ENCODE measurements at regions not wholly inside any gene's neighbourhood (a gene's known extent, or its start where the extent isn't known, plus 50 kb on each side); places are given as distances from the start of the nearest gene placed in this dataset.

- Histone ChIP-seq H3K79me2 (ENCODE audit: insufficient read depth, low read length) (no peaks in the 10 kb centered on the region), H3K4ac (ENCODE audit: low read depth, low read length) (no peak overlapping the region), H2AFZ (ENCODE audit: low read length) (no peak overlapping the region), H4K8ac (replicated peaks; ENCODE audit: insufficient read length, low read depth, low read length) (no peak overlapping the region), H3K27me3 (ENCODE audit: insufficient read depth, low read length) (no peaks in the 10 kb centered on the region), H3K23ac (ENCODE audit: insufficient read length, low read depth, low read length) (no peak overlapping the region), H3K9ac (ENCODE audit: extremely low read depth, insufficient read length, low read length) (no peak overlapping the region), H3K56ac (ENCODE audit: insufficient read length, low read depth, low read length) (no peak overlapping the region), H2AK5ac (ENCODE audit: insufficient read length, low read length) (no peak overlapping the region), H2BK15ac (ENCODE audit: low read depth, low read length) (no peak overlapping the region), H3K4me1 (ENCODE audit: insufficient read depth, low read length) (no peaks in the 10 kb centered on the region), H3K4me2 (ENCODE audit: insufficient read depth, insufficient read length, low read length) (no peak overlapping the region), H2BK20ac (ENCODE audit: low read depth, low read length, poor library complexity, severe bottlenecking) (no peak overlapping the region), H4K91ac (ENCODE audit: insufficient read length, low read depth, low read length) (no peak overlapping the region), H2BK5ac (ENCODE audit: insufficient read length, low read length) (no peak overlapping the region), H3K18ac (ENCODE audit: insufficient read length, low read depth, low read length) (no peak overlapping the region), H4K20me1 (ENCODE audit: control insufficient read depth, insufficient read depth, insufficient read length) (no peaks in the 10 kb centered on the region), H3K23me2 (ENCODE audit: insufficient read length, low read depth, low read length, poor library complexity, severe bottlenecking) (no peaks in the 10 kb centered on the region), H3K79me1 (ENCODE audit: insufficient read depth, low read depth, low read length, poor library complexity, severe bottlenecking) (no peaks in the 10 kb centered on the region), H3T11ph (ENCODE audit: low read length) (no peak overlapping the region), H2BK12ac (ENCODE audit: insufficient read length, low read depth, low read length) (no peak overlapping the region), H4K5ac (ENCODE audit: insufficient read length, low read depth, low read length) (no peak overlapping the region), H3K14ac (ENCODE audit: insufficient read depth, low read length) (no peak overlapping the region), H3K27ac (ENCODE audit: insufficient read length, low read depth, low read length) (no peak overlapping the region), H3K9me3 (ENCODE audit: control insufficient read depth, low read depth, low read length) (no peaks in the 10 kb centered on the region), H2BK120ac (ENCODE audit: low read depth, low read length, poor library complexity, severe bottlenecking) (no peak overlapping the region)
- peaks cover 14 to 17% (median 15%) of the 10 kb centered on the region in 3 experiments; a peak in 6 of 7 replicates for H3K36me3 Mint-ChIP-seq (ENCODE audit: insufficient read depth in 1 of 3, low read depth in 3 of 3)
- TF ChIP-seq, protein P1, sequence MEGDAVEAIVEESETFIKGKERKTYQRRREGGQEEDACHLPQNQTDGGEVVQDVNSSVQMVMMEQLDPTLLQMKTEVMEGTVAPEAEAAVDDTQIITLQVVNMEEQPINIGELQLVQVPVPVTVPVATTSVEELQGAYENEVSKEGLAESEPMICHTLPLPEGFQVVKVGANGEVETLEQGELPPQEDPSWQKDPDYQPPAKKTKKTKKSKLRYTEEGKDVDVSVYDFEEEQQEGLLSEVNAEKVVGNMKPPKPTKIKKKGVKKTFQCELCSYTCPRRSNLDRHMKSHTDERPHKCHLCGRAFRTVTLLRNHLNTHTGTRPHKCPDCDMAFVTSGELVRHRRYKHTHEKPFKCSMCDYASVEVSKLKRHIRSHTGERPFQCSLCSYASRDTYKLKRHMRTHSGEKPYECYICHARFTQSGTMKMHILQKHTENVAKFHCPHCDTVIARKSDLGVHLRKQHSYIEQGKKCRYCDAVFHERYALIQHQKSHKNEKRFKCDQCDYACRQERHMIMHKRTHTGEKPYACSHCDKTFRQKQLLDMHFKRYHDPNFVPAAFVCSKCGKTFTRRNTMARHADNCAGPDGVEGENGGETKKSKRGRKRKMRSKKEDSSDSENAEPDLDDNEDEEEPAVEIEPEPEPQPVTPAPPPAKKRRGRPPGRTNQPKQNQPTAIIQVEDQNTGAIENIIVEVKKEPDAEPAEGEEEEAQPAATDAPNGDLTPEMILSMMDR (conservative IDR thresholded peaks at IDR 0.05), result no peak
- no peaks in the 10 kb centered on the region for H3K27me3 Mint-ChIP-seq (ENCODE audit: low read depth)
- DNase-seq, result no peak
- no peak overlapping the region for H3K27ac Mint-ChIP-seq
- peaks cover 19 to 28% of the 10 kb centered on the region in 2 experiments for H3K4me1 Mint-ChIP-seq
- no peak overlapping the region for H3K4me3 Mint-ChIP-seq
- no CpG with 5 or more reads among the region's 2 CpGs for WGBS (ENCODE audit: extremely low coverage, insufficient read length, low lambda C conversion rate)
- H3K9me3 Mint-ChIP-seq, result no peaks in the 10 kb centered on the region
Observed at GRCh38 chr6:22067671-22068070, 229.2 kb downstream of the PRL start.
